22Rv1 (cell line): ENCODE measurements at regions not wholly inside any gene's neighbourhood (a gene's known extent, or its start where the extent isn't known, plus 50 kb on each side); places are given as distances from the start of the nearest gene placed in this dataset.

ENCODE experiments used
- H3K27ac ChIP-seq: fragments of 450-650 bp; 2 replicates; pipeline ENCODE4 v1.5.1; 2017
- ZFX ChIP-seq: fragments of 450-650 bp; IDR thresholded peaks from 2 replicates; pipeline ENCODE4 v1.6.1; 2017; ENCODE audit warnings: antibody characterized with exemption, borderline replicate concordance
- TF ChIP-seq, protein P1 (sequence below): fragments of 450-650 bp; IDR thresholded peaks from 2 replicates; pipeline ENCODE4 v1.5.1; 2017; ENCODE audit warnings: mild to moderate bottlenecking

DNA sequence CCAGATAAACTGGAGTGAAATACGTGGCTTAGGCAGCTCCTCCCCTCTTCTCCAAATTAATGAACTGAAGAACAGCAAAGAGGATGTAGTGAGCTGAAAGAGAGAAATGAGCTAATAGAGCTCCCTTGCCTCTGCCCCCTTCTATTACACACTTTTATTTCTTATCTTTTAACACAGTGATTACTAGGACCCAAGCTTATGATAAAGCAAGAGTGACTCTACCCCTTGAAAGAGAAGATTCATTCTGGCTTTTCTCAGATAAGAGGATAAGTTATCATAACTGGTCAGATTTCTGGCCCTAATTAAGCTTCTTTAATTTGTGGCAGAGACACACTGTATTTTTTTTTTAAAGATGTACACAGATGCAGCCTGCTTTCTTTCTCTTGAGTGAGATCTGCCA is 102.2 kb downstream of the MSTN start:
- TF ChIP-seq, protein P1, sequence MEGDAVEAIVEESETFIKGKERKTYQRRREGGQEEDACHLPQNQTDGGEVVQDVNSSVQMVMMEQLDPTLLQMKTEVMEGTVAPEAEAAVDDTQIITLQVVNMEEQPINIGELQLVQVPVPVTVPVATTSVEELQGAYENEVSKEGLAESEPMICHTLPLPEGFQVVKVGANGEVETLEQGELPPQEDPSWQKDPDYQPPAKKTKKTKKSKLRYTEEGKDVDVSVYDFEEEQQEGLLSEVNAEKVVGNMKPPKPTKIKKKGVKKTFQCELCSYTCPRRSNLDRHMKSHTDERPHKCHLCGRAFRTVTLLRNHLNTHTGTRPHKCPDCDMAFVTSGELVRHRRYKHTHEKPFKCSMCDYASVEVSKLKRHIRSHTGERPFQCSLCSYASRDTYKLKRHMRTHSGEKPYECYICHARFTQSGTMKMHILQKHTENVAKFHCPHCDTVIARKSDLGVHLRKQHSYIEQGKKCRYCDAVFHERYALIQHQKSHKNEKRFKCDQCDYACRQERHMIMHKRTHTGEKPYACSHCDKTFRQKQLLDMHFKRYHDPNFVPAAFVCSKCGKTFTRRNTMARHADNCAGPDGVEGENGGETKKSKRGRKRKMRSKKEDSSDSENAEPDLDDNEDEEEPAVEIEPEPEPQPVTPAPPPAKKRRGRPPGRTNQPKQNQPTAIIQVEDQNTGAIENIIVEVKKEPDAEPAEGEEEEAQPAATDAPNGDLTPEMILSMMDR: no peak
- no peak for TF ChIP-seq ZFX
- no peak overlapping the region for H3K27ac ChIP-seq

DNA sequence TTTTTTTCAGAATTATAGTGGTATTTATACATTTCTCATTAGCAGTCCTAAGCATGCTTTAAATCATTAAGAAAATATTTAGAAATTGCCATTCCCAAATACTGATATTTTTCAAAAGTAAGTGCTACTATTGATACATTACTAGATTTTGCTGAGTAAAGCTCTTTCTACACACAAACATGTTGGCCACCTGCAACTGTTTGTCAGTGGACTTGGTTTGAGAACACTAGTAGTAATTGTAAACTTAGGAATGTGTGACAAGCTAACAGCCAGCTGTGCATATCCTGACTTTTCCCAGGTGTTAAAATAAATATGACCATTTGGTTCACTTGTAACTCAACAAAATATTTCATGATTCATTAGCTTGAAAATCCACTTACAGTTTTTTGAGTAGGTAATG is 103.1 kb downstream of the MSTN start:
- TF ChIP-seq ZFX: no peak
- TF ChIP-seq, protein P1: no peak
- H3K27ac ChIP-seq: no peak overlapping the region

DNA sequence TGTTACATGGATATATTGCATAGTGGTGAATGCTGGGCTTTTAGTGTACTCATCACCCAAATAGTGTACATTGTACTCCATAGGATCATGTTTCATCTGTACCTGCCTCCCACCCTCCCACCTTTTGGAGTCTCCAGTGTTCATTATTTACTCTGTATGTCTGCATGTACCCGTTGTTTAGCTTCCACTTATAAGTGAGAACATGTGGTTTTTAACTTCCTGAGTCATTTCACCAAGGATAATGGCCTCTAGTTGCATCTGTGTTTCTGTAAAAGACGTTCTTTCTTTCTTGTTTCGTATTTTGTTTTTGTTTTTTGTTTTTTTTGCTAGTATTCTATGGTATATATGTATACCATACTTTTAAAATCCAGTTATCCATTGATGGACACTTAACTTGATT is 107.5 kb downstream of the MSTN start:
- no peak overlapping the region for H3K27ac ChIP-seq

DNA sequence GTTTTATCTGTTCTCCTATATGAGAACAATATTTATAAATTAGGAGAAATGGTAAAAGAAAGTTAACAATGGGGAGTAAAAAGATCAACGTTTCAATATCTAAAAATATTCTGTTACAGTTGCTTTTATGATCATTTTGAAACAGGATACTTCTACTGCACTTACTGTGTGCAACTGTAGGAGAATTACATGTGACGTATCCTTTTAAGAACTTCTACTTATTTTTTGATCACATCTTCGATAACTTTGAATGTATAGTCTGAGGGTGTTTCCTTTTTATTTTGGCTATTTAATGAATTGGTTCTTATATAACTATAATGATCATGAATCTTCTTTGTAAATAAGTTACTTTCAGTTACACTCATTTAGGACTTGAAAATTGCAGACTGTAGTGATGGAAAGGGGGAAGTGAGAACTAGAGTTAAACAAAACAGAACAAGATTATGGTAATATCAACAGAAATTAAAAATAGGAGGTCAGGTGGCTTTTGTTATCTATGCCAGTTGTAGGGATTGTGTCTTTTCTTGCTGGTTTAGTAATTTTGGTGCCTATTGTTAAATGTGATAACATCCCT is 109.9 kb downstream of the MSTN start:
- H3K27ac ChIP-seq: no peak overlapping the region
- TF ChIP-seq ZFX: no peak
- TF ChIP-seq, protein P1: no peak

More for the DNA sequence above, 107.5 kb downstream of the MSTN start:
- TF ChIP-seq ZFX: no peak
- TF ChIP-seq, protein P1: no peak

DNA sequence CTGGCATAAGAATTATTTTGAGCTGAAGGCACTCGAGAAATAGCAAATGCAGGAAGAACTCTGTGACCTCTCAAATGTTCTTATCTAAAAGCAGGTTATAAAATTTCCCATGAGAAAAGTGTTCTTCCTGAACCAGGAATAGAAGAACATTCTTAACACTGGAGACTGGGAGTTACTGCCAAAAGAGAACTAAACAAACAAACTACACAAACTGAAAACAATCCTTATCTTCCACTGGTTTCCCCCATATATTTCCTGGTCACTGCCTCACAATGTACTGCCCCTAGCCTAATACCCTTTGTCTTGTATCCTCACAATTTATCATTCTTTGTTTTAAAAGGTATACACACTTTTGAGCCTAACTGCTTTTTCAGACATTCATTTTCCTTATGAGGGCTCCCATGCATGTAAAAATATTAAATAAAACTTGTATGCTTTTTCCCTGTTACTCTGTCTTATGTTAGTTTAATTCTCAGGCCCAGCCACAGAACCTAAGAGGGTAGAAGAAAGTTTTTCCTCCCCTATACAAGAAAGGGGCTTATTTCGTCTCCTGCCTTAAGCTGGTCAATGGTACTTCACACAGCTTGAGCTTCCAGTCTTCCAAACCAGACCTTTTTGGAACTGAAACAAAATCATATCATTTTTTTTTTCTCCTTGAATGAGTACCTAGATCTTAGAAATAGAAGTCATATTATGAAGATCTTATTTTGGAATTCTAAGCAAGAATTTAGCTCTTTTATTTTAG is 110.6 kb downstream of the MSTN start:
- no peak overlapping the region for H3K27ac ChIP-seq
- TF ChIP-seq, protein P1: no peak
- TF ChIP-seq ZFX: no peak

DNA sequence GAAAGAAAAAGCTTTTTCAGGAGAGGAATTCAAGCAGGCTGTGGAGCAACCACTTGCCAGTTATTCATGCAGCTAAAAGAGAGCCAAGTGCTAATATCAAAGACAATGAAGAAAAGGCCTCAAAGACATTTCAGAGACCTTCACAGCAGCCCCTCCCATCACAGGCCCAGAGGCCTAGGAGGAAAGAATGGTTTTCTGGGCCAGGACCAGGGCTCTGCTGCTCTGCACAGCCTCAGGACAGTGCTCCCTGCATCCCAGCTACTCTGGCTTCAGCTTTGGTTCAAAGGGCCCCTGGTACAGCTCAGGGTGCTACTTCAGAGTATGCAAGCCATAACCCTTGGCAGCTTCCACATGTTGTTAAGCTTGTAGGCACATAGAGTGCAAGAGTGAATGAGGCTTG is 119.5 kb downstream of the MSTN start:
- no peak for TF ChIP-seq ZFX
- TF ChIP-seq, protein P1: no peak
- H3K27ac ChIP-seq: no peak overlapping the region

DNA sequence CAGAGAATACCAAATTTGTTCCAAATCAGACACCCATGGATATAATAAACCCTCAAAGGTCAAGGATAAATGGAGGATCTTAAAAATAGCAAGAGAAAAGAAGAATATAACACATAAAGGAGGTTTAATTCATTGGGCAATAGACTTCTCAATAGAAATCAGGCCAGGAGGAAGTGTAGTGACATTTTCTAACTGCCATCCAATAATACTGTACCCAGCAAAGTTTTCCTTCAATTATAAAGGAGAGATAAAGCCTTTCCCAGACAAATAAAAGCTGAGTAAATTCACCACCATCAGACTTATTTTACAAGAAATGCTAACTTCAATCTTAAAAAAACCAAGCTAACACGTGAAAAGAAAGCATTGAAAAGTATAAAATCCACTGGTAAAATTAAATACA is 121.6 kb downstream of the MSTN start:
- H3K27ac ChIP-seq: no peak overlapping the region
- no peak for TF ChIP-seq ZFX
- TF ChIP-seq, protein P1: no peak
